Skin of body (tissue), 1 donor: ENCODE measurements at regions not wholly inside any gene's neighbourhood (a gene's known extent, or its start where the extent isn't known, plus 50 kb on each side); places are given as distances from the start of the nearest gene placed in this dataset.
A peak's percentile ranks its signal among the peaks of the same experiment; 100 is the strongest.

Source experiments
- DNase-seq: peaks from one replicate; lab custom pipeline; 2025; lab: John Stamatoyannopoulos, UW

- no peak for DNase-seq
Measured at GRCh38 chr12:30508205-30508967, 187.3 kb downstream of the IPO8 start.

GRCh38 chr12:30507576-30507975, 188.1 kb downstream of the IPO8 start:
- no peak for DNase-seq

GRCh38 chr12:30506411-30506810, 189.3 kb downstream of the IPO8 start:
- DNase-seq: no peak

- no peak for DNase-seq
Measured at GRCh38 chr12:30501718-30502117, 194.0 kb downstream of the IPO8 start.

GRCh38 chr12:30500532-30500931, 195.1 kb downstream of the IPO8 start:
- DNase-seq: no peak

GRCh38 chr12:30485230-30485890, 210.3 kb downstream of the IPO8 start:
- no peak for DNase-seq

- DNase-seq: no peak
Measured at GRCh38 chr12:30484658-30485057, 211.0 kb downstream of the IPO8 start.

GRCh38 chr12:30482650-30483049, 213.0 kb downstream of the IPO8 start:
- DNase-seq: no peak

GRCh38 chr12:30473274-30473673, 222.4 kb downstream of the IPO8 start:
- no peak for DNase-seq

- no peak for DNase-seq
Measured at GRCh38 chr12:30466093-30466585, 229.5 kb downstream of the IPO8 start.

GRCh38 chr12:30463636-30464035, 232.0 kb downstream of the IPO8 start:
- no peak for DNase-seq

- no peak for DNase-seq
Measured at GRCh38 chr12:30462249-30462648, 233.4 kb downstream of the IPO8 start.

GRCh38 chr12:30461026-30461615, 234.5 kb downstream of the IPO8 start:
- no peak for DNase-seq

GRCh38 chr12:30458453-30458852, 237.2 kb downstream of the IPO8 start:
- DNase-seq: no peak

GRCh38 chr12:30457621-30458289, 237.9 kb downstream of the IPO8 start:
- DNase-seq: peak; percentile 39

GRCh38 chr12:30450872-30451271, 244.8 kb downstream of the IPO8 start:
- DNase-seq: no peak

- DNase-seq: no peak
Measured at GRCh38 chr12:30450226-30450625, 245.4 kb downstream of the IPO8 start.

GRCh38 chr12:30448038-30448437, 247.6 kb downstream of the IPO8 start:
- DNase-seq: no peak

- no peak for DNase-seq
Measured at GRCh38 chr12:30447061-30447750, 248.5 kb downstream of the IPO8 start.

GRCh38 chr12:30442461-30442860, 253.2 kb downstream of the IPO8 start:
- DNase-seq: peak; percentile 76

GRCh38 chr12:30440826-30441602, 254.7 kb downstream of the IPO8 start:
- no peak for DNase-seq
